Uterus (tissue), 3 donors: ENCODE measurements at regions not wholly inside any gene's neighbourhood (a gene's known extent, or its start where the extent isn't known, plus 50 kb on each side); places are given as distances from the start of the nearest gene placed in this dataset.

Source experiments
- DNase-seq, 2 donors: peaks; one replicate each; pipeline ENCODE4 v3.0.0-alpha.2; 2019 to 2020
- H3K27ac ChIP-seq, 2 donors: fragments of 200-600 bp; sonication (generic); 1 replicate in 1 of 2; 2 replicates in 1 of 2; pipeline ENCODE4 v1.5.1; 2016 to 2018
- H3K27me3 ChIP-seq, 2 donors: fragments of 200-600 bp; sonication (generic); one replicate each; pipeline ENCODE4 v1.5.1; 2018 to 2019; ENCODE audit warnings: control low read depth in 1 of 2
- H3K36me3 ChIP-seq, 2 donors: fragments of 200-600 bp; sonication (generic); one replicate each; pipeline ENCODE4 v1.5.1; 2019; ENCODE audit warnings: control low read depth in 1 of 2
- H3K4me1 ChIP-seq, 2 donors: fragments of 200-600 bp; sonication (generic); one replicate each; pipeline ENCODE4 v1.5.1; 2018 to 2019; ENCODE audit warnings: control low read depth in 1 of 2
- H3K4me3 ChIP-seq, 2 donors: fragments of 200-600 bp; sonication (generic); 1 replicate in 1 of 2; 2 replicates in 1 of 2; pipeline ENCODE4 v1.5.1; 2018 to 2019; ENCODE audit warnings: mild to moderate bottlenecking in 1 of 2
- H3K9me3 ChIP-seq, 2 donors: fragments of 200-600 bp; sonication (generic); one replicate each; pipeline ENCODE4 v1.5.1; 2019; ENCODE audit warnings: control low read depth in 1 of 2
- CTCF ChIP-seq, 4 experiments: fragments of 200-600 bp in 2 of 4; fragments of 450-650 bp in 2 of 4; sonication (generic) in 2 of 4; IDR thresholded peaks; one replicate each; pipeline ENCODE4 v1.5.1; 2016 to 2019; ENCODE audit warnings: antibody characterized with exemption in 4 of 4, mild to moderate bottlenecking in 2 of 4, moderate library complexity in 1 of 4
- POLR2A ChIP-seq, 2 donors: fragments of 450-650 bp; IDR thresholded peaks; one replicate each; pipeline ENCODE4 v1.6.1; 2016; ENCODE audit warnings: antibody characterized with exemption in 2 of 2, mild to moderate bottlenecking in 1 of 2, moderate library complexity in 1 of 2
- intact Hi-C: fragments of 100-400 bp; cut with DNase I; formaldehyde crosslinking; loops from one replicate; pipeline ENCODE4 v1.15.1; 2023; ENCODE audit warnings: low total_unique reads
- donor health status: DM: yes; HTN: yes; CAD: no.

- Histone ChIP-seq H3K4me3 (no peak overlapping the region), H3K36me3 (no peaks in the 10 kb centered on the region), H3K9me3 (no peaks in the 10 kb centered on the region), H3K27ac (peak overlapping the region; percentile 51 to 60), H3K27me3 (no peaks in the 10 kb centered on the region), H3K4me1 (peaks cover 5 to 7% of the 10 kb centered on the region in 2 donors)
- DNase-seq: peak in 1 of 2 donors; percentile 68
- intact Hi-C loops: loop anchor here (10.0 kb wide), 1 partner anchor 512 kb away; no protein-coding TSS in a partner anchor
- TF ChIP-seq CTCF (IDR thresholded peaks at IDR 0.05) (peak; percentile 70 to 87 (median 82)), POLR2A (IDR thresholded peaks at IDR 0.05) (no peak)
Measured at GRCh38 chr7:106166651-106167342, 54.7 kb upstream of the SYPL1 start.

- no peak for DNase-seq
- TF ChIP-seq POLR2A (IDR thresholded peaks at IDR 0.05) (no peak), CTCF (IDR thresholded peaks at IDR 0.05) (no peak)
- no peak overlapping the region for H3K4me3 ChIP-seq
- H3K36me3 ChIP-seq: no peaks in the 10 kb centered on the region
- no peaks in the 10 kb centered on the region for H3K27me3 ChIP-seq
- no peak overlapping the region for H3K27ac ChIP-seq
- peaks cover 5 to 7% of the 10 kb centered on the region in 2 donors for H3K4me1 ChIP-seq
- intact Hi-C loops: loop anchor here (10.0 kb wide), 1 partner anchor 511 kb away; no protein-coding TSS in a partner anchor
- H3K9me3 ChIP-seq: no peaks in the 10 kb centered on the region
Measured at GRCh38 chr7:106165337-106165736, 53.2 kb upstream of the SYPL1 start.

- no peaks in the 10 kb centered on the region for H3K36me3 ChIP-seq
- no peak overlapping the region for H3K4me3 ChIP-seq
- H3K27me3 ChIP-seq: no peaks in the 10 kb centered on the region
- TF ChIP-seq POLR2A (IDR thresholded peaks at IDR 0.05) (no peak), CTCF (IDR thresholded peaks at IDR 0.05) (no peak)
- intact Hi-C loops: loop anchor here (10.0 kb wide), 1 partner anchor 508 kb away; no protein-coding TSS in a partner anchor
- no peaks in the 10 kb centered on the region for H3K9me3 ChIP-seq
- no peak for DNase-seq
- H3K4me1 ChIP-seq: peaks cover 5 to 7% of the 10 kb centered on the region in 2 donors
- H3K27ac ChIP-seq: no peak overlapping the region
Measured at GRCh38 chr7:106163257-106163656, 51.1 kb upstream of the SYPL1 start.
